ENCODE measurements at regions not wholly inside any gene's neighbourhood (a gene's known extent, or its start where the extent isn't known, plus 50 kb on each side); places are given as distances from the start of the nearest gene placed in this dataset.

- TF ChIP-seq USF1 (IDR thresholded peaks at IDR 0.05; ENCODE audit: borderline replicate concordance, extremely low read length, insufficient read depth, low read depth, low read length) (no peak), EZH2 (IDR thresholded peaks at IDR 0.05; ENCODE audit: borderline replicate concordance, control insufficient read depth, low read depth, low read length) (no peak)
Observed at GRCh38 chr14:21987937-21988336, 314.3 kb upstream of the OR4E1 start.
